ENCODE measurements at regions not wholly inside any gene's neighbourhood (a gene's known extent, or its start where the extent isn't known, plus 50 kb on each side); places are given as distances from the start of the nearest gene placed in this dataset.

DNA sequence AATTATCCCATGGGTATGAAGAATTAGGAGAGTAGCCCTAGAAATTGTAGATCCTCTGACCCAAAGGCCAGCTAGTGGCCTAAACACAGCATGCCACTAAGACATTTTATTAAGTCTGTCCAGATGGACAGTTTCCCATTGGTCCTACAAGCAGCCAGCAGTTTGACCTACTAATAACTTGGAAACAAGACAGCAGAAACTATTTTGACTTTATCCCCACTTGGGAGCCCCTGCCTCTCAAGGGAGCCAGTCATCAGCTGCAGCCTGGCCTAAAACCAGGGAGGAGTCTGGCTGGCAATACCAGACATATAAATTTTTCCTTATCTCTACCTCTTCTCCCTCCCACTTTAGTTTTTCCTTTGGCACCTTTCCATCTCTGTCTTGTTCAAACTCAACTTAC lies 222.6 kb upstream of the KCTD3 start:
- TF ChIP-seq, protein P1, sequence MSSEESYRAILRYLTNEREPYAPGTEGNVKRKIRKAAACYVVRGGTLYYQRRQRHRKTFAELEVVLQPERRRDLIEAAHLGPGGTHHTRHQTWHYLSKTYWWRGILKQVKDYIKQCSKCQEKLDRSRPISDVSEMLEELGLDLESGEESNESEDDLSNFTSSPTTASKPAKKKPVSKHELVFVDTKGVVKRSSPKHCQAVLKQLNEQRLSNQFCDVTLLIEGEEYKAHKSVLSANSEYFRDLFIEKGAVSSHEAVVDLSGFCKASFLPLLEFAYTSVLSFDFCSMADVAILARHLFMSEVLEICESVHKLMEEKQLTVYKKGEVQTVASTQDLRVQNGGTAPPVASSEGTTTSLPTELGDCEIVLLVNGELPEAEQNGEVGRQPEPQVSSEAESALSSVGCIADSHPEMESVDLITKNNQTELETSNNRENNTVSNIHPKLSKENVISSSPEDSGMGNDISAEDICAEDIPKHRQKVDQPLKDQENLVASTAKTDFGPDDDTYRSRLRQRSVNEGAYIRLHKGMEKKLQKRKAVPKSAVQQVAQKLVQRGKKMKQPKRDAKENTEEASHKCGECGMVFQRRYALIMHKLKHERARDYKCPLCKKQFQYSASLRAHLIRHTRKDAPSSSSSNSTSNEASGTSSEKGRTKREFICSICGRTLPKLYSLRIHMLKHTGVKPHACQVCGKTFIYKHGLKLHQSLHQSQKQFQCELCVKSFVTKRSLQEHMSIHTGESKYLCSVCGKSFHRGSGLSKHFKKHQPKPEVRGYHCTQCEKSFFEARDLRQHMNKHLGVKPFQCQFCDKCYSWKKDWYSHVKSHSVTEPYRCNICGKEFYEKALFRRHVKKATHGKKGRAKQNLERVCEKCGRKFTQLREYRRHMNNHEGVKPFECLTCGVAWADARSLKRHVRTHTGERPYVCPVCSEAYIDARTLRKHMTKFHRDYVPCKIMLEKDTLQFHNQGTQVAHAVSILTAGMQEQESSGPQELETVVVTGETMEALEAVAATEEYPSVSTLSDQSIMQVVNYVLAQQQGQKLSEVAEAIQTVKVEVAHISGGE (tag by site-specific recombination; conservative IDR thresholded peaks at IDR 0.05; ENCODE audit: low read depth) = no peak
- TF ChIP-seq CTCF (tag by site-specific recombination; IDR thresholded peaks at IDR 0.05) (no peak), ZBTB6 (tag by site-specific recombination; IDR thresholded peaks at IDR 0.05) (no peak), ELK4 (IDR thresholded peaks at IDR 0.05; ENCODE audit: borderline replicate concordance, low read depth, low read length) (no peak), PRDM6 (tag by site-specific recombination; IDR thresholded peaks at IDR 0.05) (no peak), ZNF24 (tag by site-specific recombination; IDR thresholded peaks at IDR 0.05) (no peak), ZNF292 (tag by site-specific recombination; IDR thresholded peaks at IDR 0.05; ENCODE audit: borderline replicate concordance, low read depth) (no peak), ZNF548 (tag by site-specific recombination; IDR thresholded peaks at IDR 0.05) (no peak), ZNF837 (tag by site-specific recombination; IDR thresholded peaks at IDR 0.05) (no peak), ZNF350 (tag by site-specific recombination; IDR thresholded peaks at IDR 0.05) (no peak), ZNF10 (tag by site-specific recombination; IDR thresholded peaks at IDR 0.05) (no peak)
- TF ChIP-seq, protein P2, sequence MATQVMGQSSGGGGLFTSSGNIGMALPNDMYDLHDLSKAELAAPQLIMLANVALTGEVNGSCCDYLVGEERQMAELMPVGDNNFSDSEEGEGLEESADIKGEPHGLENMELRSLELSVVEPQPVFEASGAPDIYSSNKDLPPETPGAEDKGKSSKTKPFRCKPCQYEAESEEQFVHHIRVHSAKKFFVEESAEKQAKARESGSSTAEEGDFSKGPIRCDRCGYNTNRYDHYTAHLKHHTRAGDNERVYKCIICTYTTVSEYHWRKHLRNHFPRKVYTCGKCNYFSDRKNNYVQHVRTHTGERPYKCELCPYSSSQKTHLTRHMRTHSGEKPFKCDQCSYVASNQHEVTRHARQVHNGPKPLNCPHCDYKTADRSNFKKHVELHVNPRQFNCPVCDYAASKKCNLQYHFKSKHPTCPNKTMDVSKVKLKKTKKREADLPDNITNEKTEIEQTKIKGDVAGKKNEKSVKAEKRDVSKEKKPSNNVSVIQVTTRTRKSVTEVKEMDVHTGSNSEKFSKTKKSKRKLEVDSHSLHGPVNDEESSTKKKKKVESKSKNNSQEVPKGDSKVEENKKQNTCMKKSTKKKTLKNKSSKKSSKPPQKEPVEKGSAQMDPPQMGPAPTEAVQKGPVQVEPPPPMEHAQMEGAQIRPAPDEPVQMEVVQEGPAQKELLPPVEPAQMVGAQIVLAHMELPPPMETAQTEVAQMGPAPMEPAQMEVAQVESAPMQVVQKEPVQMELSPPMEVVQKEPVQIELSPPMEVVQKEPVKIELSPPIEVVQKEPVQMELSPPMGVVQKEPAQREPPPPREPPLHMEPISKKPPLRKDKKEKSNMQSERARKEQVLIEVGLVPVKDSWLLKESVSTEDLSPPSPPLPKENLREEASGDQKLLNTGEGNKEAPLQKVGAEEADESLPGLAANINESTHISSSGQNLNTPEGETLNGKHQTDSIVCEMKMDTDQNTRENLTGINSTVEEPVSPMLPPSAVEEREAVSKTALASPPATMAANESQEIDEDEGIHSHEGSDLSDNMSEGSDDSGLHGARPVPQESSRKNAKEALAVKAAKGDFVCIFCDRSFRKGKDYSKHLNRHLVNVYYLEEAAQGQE (tag by site-specific recombination; IDR thresholded peaks at IDR 0.05) = no peak

Data from HEK293 (cell line).